ENCODE measurements at regions not wholly inside any gene's neighbourhood (a gene's known extent, or its start where the extent isn't known, plus 50 kb on each side); places are given as distances from the start of the nearest gene placed in this dataset.

DNA sequence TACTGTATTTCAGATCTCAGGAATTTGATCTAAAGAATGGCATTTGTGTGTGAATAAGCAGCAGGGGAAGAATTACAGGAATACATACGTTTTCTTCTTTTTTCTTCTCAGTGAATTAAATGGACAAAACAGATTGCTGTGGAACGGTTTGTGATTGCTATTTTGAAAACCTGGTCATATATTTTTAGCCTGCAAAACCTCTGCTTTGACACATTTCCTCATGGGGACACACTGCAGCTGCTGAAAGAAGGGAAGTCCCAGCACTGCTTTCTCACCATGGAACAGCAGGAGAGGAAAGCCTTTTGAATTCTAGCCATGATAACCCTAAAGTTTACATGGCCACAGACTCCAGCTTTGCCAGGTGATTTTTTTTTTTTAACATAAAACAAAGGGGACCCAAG is 315.0 kb downstream of the OXSM start:
- TF ChIP-seq POLR2A (IDR thresholded peaks at IDR 0.05) (no peak), EP300 (IDR thresholded peaks at IDR 0.05) (no peak), POLR2AphosphoS5 (IDR thresholded peaks at IDR 0.05) (no peak)
- TF ChIP-seq, protein P1, sequence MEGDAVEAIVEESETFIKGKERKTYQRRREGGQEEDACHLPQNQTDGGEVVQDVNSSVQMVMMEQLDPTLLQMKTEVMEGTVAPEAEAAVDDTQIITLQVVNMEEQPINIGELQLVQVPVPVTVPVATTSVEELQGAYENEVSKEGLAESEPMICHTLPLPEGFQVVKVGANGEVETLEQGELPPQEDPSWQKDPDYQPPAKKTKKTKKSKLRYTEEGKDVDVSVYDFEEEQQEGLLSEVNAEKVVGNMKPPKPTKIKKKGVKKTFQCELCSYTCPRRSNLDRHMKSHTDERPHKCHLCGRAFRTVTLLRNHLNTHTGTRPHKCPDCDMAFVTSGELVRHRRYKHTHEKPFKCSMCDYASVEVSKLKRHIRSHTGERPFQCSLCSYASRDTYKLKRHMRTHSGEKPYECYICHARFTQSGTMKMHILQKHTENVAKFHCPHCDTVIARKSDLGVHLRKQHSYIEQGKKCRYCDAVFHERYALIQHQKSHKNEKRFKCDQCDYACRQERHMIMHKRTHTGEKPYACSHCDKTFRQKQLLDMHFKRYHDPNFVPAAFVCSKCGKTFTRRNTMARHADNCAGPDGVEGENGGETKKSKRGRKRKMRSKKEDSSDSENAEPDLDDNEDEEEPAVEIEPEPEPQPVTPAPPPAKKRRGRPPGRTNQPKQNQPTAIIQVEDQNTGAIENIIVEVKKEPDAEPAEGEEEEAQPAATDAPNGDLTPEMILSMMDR (IDR thresholded peaks at IDR 0.05): no peak

All from stomach (tissue), 4 donors.